Muscle layer of duodenum (tissue), 2 donors: ENCODE measurements at regions not wholly inside any gene's neighbourhood (a gene's known extent, or its start where the extent isn't known, plus 50 kb on each side); places are given as distances from the start of the nearest gene placed in this dataset.
"Not testable (repeated sequence)": the region's sequence is repeated elsewhere in the genome, so short reads cannot be mapped to it uniquely, and the experiment has no call there.

ENCODE experiments used
- H3K27ac ChIP-seq: one replicate; pipeline ENCODE4 v1.7.0; 2013; ENCODE audit warnings: mild to moderate bottlenecking, low read length
- H3K27me3 ChIP-seq: one replicate; pipeline ENCODE4 v1.7.0; 2013; ENCODE audit warnings: low read depth, mild to moderate bottlenecking, control low read depth, low read length
- H3K36me3 ChIP-seq, 2 donors: one replicate each; pipeline ENCODE4 v1.7.0; 2013; ENCODE audit warnings: low read length in 2 of 2, control low read depth in 1 of 2, mild to moderate bottlenecking in 1 of 2; ENCODE audit not compliant: insufficient read depth in 2 of 2, control insufficient read depth in 1 of 2
- H3K4me1 ChIP-seq, 2 donors: one replicate each; pipeline ENCODE4 v1.7.0; 2013; ENCODE audit warnings: low read length in 2 of 2, mild to moderate bottlenecking in 2 of 2, control low read depth in 1 of 2, moderate library complexity in 1 of 2; ENCODE audit not compliant: insufficient read depth in 2 of 2, control insufficient read depth in 1 of 2
- H3K4me3 ChIP-seq, 2 donors: one replicate each; pipeline ENCODE4 v1.7.0; 2013; ENCODE audit warnings: low read length in 2 of 2, low read depth in 1 of 2, mild to moderate bottlenecking in 1 of 2
- H3K9me3 ChIP-seq, 2 donors: one replicate each; pipeline ENCODE4 v1.7.0; 2013; ENCODE audit warnings: low read length in 2 of 2, control low read depth in 1 of 2, mild to moderate bottlenecking in 1 of 2; ENCODE audit not compliant: control insufficient read depth in 1 of 2
- donor health status: healthy.

DNA sequence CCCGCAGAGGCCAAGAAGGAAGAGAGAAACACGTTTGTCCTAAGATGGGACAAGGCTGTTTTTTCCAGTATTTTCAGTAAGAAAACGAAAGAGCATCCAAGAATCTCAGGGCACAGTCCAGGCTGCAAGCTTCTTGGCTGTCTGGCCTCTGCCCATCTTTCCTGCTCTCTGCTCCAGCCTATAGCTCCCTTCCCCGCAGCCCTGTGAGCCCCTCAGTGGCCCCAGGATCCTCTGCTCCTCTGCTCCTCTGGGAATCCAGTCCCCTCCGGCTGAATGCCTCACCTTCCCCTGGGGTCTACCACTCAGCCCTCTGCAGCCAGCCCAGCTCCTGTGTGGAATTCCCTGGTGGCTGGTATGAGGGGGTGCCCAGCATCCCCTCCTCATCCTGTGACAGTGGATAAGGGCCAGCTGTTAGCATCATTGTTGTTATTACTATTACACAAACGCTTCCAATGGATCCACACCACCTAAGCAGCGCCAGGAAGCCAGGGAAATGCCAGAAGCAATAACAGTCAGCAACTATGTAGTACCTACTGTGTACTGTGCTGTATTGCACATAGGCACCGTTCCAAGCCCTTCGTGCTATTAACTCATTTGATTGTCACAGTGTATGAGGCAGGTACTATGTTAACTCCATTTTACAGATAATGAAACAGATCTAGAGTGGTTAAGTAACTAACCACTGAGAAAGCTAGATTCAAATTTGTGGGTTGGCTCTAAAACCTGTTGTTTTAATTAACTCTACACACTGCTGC, 60.3 kb upstream of the PTPN1 start:
- Histone ChIP-seq H3K9me3 (no peaks in the 10 kb centered on the region), H3K4me3 (no peak overlapping the region), H3K4me1 (no peaks in the 10 kb centered on the region), H3K27me3 (no peaks in the 10 kb centered on the region), H3K27ac (peak overlapping the region; percentile 39), H3K36me3 (no peaks in the 10 kb centered on the region)

DNA sequence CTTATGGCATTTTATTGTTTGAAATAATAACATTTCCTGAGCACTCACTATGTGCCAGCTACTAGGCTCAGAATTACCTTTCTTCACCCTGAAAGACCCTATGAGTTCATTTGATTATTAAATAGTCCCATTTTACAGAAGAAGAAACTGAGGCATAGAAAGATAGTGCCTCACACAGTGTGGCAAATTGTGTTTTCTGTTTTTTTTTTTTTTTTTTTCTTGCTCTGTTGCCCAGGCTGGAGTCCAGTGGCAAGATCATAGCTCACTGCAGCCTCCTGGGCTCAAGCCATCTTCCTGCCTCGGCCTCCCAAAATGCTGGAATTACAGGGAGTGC, 59.7 kb upstream of the PTPN1 start:
- Histone ChIP-seq H3K27me3 (no peaks in the 10 kb centered on the region), H3K4me1 (no peaks in the 10 kb centered on the region), H3K36me3 (no peaks in the 10 kb centered on the region), H3K9me3 (no peaks in the 10 kb centered on the region), H3K4me3 (no peak overlapping the region), H3K27ac (no peak overlapping the region)

DNA sequence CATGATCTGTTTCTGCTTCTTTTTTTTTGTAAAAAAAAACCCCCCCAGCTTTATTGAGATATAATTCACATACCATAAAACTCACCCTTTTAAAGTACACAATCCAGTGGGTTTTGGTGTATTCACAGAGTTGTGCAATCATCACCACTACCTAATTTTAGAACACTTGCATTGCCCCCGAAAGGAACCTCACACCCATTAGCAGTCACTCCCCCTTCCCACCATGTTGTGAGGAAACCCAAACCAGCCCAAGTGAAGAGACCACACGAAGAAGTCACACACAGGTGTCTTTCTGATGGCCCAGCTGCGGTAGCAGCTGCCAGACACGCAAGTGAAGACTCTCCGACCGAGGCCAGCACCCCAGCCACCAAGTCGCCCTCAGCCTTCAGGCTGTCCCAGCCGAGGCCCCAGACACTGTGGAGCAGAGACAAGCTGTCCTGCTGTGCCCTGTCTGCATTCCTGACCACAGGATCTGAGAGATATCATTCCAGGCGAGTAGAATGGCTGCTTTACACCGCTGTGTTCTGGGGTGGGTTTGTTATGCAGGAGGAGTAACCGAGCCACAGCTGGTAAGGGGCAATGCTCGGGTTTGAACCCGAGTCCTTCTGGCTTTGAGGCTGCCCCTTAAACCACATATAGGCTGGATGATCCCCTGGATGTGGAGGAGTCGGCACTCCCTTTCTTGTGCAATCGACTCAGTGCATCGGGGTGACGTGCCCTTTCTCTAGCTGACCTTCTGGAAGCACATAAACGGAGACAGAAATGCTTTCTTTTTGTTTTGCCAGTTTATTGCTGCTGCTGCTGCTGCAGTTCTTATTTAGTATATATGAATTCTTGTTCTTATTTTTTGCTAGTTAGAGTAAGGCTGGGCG, 59.1 kb upstream of the PTPN1 start:
- H3K4me3 ChIP-seq = peak overlapping the region in 1 of 2 donors; percentile 8
- H3K36me3 ChIP-seq = no peaks in the 10 kb centered on the region
- no peaks in the 10 kb centered on the region for H3K27me3 ChIP-seq
- H3K9me3 ChIP-seq = no peaks in the 10 kb centered on the region
- H3K4me1 ChIP-seq = no peaks in the 10 kb centered on the region
- peak overlapping the region; percentile 25 for H3K27ac ChIP-seq

DNA sequence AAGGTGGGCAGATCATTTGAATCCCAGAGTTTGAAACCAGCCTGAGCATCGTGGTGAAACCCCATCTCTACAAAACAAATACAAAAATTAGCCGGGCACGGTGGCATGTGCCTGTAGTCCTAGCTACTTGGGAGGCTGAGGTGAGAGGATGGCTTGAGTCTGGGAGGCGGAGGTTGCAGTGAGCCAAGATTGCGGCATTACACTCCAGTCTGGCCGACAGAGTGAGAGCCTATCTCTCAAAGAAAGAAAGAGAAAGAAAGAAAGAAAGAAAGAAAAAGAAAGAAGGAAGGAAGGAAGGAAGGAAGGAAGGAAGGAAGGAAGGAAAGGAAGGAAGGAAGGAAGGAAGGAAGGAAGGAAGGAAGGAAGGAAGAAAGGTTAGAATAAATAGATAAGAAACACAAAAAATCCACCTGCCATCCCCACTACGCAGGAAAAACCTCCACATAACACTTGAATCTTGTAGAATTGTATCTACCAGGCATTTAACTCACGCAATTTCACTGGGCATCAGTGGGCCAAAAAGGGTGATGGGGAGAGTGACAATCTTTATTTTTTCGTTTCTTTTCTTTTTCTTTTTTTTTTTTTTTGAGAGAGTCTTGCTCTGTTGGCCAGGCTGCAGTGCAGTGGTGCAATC, 58.3 kb upstream of the PTPN1 start:
- H3K36me3 ChIP-seq, H3K27me3 ChIP-seq, H3K9me3 ChIP-seq, H3K4me1 ChIP-seq, H3K4me3 ChIP-seq, H3K27ac ChIP-seq: not testable (repeated sequence)

DNA sequence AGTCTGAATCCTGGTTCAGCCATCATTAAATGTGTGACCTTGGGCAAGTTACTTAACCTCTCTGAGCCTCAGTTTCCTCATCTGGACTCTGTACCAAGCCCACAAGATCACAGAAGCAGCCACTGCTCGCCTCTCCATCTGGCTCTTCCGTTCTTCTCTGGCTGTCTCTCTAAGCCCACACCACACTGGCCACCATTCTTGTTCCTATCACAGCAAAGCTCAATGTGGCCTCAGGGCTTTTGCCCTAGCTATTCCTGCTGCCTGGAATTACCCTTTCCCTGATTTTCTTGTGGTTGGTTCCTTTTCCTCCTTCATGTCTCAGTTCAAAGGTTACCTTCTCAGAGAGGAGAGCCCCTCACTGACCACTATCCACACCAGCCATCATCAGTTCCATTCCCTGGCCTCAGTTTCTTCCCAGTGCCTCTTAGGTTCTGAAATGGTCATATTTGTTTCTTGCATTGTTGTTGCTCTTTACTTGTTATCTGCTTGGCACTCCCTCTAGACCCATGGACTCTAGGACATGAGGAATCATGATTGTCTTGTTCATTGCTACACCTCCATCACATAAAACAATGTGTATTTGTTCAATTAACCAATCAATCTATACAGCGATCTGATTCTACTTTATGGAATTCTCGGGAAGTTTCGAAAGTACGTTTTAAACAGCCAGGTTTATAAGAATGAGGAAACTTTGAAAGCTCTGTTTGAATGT, 56.5 kb upstream of the PTPN1 start:
- H3K9me3 ChIP-seq = no peaks in the 10 kb centered on the region
- H3K4me1 ChIP-seq = no peaks in the 10 kb centered on the region
- H3K4me3 ChIP-seq = no peak overlapping the region
- H3K36me3 ChIP-seq = no peaks in the 10 kb centered on the region
- H3K27ac ChIP-seq = no peak overlapping the region
- H3K27me3 ChIP-seq = no peaks in the 10 kb centered on the region

DNA sequence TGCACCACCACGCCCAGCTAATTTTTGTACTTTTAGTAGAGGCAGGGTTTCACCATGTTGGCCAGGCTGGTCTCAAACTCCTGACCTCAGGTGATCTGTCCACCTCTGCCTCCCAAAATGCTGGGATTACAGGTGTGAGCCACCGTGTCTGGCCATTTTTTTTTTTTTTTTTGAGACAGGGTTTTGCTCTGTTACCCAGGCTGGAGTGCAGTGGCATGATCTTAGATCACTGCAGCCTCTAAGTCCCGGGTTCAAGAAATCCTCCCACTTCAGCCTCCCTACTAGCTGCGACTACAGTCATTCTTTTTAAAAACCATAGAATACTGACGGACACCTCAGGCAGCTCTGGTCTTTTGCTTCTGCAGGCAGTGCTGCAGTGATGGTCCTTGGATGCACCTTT, 54.9 kb upstream of the PTPN1 start:
- not testable (repeated sequence) for H3K4me3 ChIP-seq, H3K27ac ChIP-seq

DNA sequence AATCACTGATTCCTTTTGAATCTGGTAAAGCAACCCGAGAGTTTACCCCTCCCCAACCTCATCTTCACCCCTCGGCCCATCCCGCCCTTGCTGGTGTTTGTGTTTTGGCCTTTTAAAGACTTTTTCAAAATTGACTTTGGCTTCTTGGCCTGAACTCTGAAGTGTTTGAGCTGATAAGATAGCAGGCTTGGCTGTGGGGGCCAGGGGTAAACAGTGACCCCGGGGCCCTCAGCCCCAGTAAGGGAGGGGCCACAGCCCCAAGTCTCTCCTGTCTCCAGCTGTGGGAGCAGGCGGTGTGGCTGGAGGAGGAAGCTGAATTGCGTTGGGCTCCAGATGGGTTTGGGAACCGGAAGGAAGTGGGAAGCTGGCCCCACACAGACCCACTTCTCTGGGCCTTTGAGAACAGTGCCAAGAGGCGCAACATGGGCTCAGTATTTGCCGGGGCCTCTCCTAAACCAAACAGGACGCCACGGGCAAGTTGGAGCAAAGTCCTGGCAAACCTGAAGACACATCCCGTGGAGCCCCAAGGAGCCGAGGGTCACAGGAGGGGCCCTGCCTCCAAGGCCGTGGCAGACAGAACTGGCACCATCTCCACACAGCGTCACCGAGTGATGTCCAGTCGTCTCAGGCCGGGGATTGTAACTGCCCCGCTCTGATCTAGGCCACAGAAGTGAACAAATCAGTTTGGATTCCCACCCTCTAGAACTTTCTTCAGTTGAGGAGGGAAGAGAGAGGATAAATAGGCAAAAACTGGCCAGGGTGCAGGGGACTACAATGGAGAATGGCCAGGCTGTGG, 54.3 kb upstream of the PTPN1 start:
- H3K4me3 ChIP-seq = no peak overlapping the region
- H3K27ac ChIP-seq = no peak overlapping the region
- H3K9me3 ChIP-seq = no peaks in the 10 kb centered on the region
- H3K27me3 ChIP-seq = no peaks in the 10 kb centered on the region
- peaks cover 0 to 4% of the 10 kb centered on the region in 2 donors for H3K4me1 ChIP-seq
- no peaks in the 10 kb centered on the region for H3K36me3 ChIP-seq

More for the DNA sequence above, 54.9 kb upstream of the PTPN1 start:
- H3K9me3 ChIP-seq, H3K27me3 ChIP-seq, H3K4me1 ChIP-seq, H3K36me3 ChIP-seq: not testable (repeated sequence)

DNA sequence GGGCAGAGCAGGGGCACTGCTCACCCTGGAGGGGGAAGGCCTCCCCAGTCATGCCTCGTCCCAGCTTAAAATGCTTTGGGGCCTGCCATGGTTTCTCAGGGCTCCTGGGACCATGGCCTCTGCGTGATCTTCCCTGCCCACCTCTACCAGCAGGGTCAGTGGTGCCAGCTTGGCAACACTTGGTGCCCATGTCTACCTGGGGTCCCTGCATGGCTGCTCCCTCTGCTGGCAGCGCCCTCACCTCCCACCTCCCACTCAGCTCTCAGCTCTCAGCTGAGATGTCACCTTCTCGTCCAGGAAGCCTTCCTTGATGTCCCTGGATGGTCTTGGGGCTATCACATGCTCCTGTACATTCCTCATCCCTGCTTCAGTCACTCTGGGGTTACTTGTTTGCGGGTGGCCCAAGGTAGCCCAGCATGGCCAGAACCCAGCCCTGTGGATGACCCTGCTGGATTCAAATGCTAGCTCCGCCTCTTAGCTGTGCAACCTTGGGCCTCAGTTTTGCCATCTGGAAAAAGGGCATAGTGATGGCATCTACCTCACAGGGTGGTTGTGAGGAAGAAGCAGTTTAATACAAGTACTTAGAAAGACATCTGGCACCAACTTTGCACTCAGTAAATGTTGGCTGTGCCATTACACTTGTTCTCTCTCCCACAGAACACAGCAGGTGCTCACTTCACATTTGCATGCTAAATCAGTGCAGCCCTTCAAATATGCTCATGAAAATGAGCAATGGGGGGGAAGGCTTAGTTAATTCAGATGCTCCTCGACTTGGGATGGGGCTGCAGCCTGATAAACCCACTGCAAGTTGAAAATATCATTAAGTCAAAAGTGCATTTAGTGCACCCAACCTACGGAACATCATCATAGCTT, 53.5 kb upstream of the PTPN1 start:
- H3K4me3 ChIP-seq = no peak overlapping the region
- H3K9me3 ChIP-seq = no peaks in the 10 kb centered on the region
- H3K4me1 ChIP-seq = peaks cover 0 to 6% of the 10 kb centered on the region in 2 donors
- H3K27me3 ChIP-seq = no peaks in the 10 kb centered on the region
- H3K36me3 ChIP-seq = no peaks in the 10 kb centered on the region
- H3K27ac ChIP-seq = no peak overlapping the region

DNA sequence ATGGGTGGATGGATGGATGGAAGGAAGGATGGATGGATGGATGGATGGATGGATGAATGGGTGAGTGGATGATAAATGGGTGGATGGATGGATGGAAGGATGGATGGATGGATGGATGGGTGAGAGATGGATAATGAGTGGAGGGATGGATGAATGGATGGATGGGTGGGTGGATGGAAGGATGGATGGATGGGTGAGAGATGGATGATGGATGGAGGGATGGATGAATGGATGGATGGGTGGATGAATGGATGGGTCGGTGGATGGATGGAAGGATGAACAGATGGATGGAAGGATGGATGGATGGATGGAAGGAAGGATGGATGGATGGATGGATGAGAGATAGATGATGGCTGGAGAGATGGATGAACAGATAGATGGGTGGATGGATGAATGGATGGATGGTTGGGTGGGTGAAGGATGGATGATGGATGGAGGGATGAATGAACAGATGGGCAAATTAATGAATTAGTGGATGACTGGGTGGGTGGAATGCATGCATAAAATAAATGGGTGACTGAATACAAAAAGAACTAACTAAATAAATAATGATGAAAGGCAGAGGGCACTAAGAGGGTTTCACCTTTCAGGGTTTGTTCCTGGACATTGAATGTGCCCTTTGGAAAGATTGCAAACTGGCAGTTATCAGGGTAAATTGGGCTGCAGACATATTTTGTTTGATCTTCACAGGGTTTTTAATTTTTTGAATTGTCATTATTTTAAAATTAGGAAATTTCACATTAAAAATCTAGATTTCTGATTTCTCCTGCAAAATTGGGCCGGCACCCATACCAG, 50.9 kb upstream of the PTPN1 start:
- H3K4me1 ChIP-seq = peaks cover 0 to 6% of the 10 kb centered on the region in 2 donors
- no peak overlapping the region for H3K27ac ChIP-seq
- no peaks in the 10 kb centered on the region for H3K36me3 ChIP-seq
- H3K4me3 ChIP-seq = no peak overlapping the region
- H3K9me3 ChIP-seq = no peaks in the 10 kb centered on the region
- no peaks in the 10 kb centered on the region for H3K27me3 ChIP-seq
